Astrocyte of the spinal cord (primary cell): ENCODE measurements at regions not wholly inside any gene's neighbourhood (a gene's known extent, or its start where the extent isn't known, plus 50 kb on each side); places are given as distances from the start of the nearest gene placed in this dataset.

Experiments used
- DNase-seq: peaks from one replicate; pipeline ENCODE4 v3.0.0; 2011; ENCODE audit warnings: low read depth, low spot score
- H3K4me3 ChIP-seq: 2 replicates; pipeline ENCODE4 v1.5.1; 2011; ENCODE audit warnings: low read depth, mild to moderate bottlenecking, low read length, moderate library complexity
- in situ Hi-C: cut with HindIII; loops from 2 replicates; pipeline ENCODE4 v1.10.0; 2017; ENCODE audit warnings: low sequenced_read_pairs
- TF ChIP-seq, protein P1 (sequence below): IDR thresholded peaks from 2 replicates; pipeline ENCODE4 v1.5.1; 2012; ENCODE audit warnings: low read depth, mild to moderate bottlenecking, low read length, inconsistent platforms

DNA sequence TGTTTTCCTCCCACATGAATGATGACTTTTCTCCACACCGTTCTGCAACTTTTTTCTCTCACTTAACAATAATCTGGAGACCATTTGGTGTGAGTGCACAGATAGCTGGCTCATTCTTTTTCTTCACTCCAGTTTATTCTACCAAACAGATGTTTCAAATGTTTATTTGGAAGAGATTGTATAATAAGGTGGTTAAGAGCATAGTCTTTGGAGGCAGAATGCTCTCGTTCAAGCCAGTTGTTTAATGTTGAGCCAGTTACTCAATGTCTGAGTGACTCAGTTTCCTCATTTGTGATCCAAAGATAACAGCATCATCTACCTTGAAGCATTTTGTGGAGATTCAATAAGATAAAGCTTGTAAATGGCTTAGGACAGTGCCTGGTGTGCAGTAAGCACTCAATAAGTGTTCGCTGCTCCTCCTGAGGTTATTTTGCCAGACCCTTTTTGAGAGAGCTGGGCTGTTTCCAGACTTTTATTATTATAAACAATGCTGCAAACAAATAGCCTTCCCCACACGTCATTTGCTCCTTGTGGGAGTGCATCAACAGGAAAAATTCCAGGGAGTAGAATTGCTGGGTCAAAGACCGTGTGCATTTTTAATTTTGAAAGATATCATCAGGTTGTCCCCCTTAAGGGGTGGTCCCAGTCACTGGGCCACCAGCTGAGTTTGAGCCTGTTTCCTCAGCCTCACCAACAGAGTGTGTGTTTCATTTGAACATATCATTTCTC, 70.6 kb downstream of the VEGFA start:
- no peak for DNase-seq
- in situ Hi-C loops, result no loop called here
- TF ChIP-seq, protein P1, sequence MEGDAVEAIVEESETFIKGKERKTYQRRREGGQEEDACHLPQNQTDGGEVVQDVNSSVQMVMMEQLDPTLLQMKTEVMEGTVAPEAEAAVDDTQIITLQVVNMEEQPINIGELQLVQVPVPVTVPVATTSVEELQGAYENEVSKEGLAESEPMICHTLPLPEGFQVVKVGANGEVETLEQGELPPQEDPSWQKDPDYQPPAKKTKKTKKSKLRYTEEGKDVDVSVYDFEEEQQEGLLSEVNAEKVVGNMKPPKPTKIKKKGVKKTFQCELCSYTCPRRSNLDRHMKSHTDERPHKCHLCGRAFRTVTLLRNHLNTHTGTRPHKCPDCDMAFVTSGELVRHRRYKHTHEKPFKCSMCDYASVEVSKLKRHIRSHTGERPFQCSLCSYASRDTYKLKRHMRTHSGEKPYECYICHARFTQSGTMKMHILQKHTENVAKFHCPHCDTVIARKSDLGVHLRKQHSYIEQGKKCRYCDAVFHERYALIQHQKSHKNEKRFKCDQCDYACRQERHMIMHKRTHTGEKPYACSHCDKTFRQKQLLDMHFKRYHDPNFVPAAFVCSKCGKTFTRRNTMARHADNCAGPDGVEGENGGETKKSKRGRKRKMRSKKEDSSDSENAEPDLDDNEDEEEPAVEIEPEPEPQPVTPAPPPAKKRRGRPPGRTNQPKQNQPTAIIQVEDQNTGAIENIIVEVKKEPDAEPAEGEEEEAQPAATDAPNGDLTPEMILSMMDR, result no peak
- no peak overlapping the region for H3K4me3 ChIP-seq

DNA sequence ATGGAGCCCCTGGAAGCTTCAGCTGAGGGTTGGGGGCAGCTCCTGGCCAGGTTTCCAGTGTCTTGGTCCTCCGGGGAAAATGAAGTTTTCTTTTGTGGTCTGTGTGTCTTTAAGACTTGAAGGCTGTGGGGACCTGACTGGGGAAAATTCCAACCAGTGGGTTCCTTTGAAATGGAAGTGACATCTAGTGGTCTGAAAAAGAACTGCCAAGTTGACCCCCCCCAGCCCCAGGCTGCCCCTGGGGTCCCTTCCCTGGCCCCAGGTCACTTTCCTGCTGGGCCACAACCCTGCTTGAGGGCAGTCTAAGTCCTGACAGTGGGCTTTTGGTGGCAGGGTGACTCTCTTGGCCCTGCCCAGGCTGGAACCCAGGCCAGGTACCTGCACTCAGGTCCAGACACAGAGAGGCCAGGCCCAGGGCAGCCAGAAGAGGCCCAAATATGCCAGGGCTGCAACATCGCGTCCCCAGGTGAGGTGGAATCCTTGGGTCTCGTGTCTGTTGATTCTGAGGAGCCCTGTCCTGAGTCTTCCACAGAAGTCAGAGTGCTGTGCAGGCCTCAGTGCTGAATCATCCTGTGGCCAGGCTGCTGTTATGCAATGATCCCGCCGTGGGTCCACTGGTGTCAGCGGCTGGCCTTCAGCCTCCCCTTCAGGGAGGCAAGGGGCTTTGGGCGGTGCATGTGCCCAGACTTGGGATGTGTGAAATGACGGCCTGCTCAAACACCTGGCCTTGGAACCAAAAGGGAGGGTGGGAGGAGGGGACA, 68.4 kb downstream of the VEGFA start:
- peak; percentile 65 for DNase-seq
- in situ Hi-C loops, result no loop called here
- H3K4me3 ChIP-seq, result no peak overlapping the region
- TF ChIP-seq, protein P1, result peak; percentile 55

DNA sequence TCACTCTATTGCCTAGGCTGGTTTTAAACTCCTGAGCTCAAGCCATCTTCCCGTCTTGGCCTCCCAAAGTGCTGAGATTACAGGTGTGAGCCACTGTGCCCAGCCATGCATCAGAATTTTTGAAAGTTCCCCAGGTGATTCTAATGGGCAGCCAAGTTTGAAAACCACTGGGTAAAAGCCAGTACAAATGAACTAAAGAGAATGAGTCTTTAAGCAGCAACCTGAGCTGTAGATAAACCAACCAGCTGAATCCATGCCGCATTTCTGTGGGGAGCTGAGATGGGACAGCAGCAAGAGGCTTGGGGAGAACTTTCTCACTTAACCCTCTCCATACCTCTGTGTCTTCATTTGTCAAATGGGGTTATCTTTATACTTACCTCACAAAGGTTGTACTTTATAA, 67.5 kb downstream of the VEGFA start:
- no peak for DNase-seq
- TF ChIP-seq, protein P1, result no peak
- in situ Hi-C loops, result no loop called here
- H3K4me3 ChIP-seq, result no peak overlapping the region

DNA sequence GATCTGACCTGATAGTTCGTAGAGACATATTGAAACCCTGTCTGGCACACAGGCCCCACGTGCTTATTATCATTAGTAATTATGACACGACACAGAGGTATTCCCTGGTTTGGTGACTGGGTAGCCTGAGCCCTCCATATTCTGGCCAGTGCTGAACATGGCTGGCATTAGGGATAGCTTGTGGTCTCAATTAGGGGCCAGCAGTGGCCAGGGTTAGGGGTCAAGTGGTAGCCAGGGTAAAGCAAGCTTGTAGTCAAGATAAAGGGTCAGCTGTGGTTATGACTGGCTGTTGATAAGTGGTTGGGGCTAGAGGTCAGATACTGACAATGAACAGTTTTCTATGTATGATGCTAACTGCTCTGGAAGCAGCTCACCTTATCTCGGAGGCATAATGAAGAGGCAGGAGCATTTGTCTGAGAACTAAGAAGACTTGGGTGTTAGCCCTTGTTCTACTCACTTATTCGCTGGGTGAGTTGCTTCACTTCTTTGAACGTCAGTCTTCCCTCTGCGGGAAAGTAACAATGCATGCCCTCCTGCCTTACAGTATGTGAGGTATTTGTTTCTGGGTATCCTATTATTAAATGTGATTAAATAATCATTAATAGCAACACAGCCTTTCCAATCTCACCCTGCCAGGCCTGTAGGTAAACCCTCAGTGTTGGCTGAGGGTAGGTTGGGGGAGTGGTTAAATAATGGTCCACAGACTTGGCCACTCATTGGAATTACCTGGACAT, 66.7 kb downstream of the VEGFA start:
- H3K4me3 ChIP-seq, result no peak overlapping the region
- TF ChIP-seq, protein P1, result no peak
- in situ Hi-C loops, result no loop called here
- no peak for DNase-seq
